ENCODE measurements at regions not wholly inside any gene's neighbourhood (a gene's known extent, or its start where the extent isn't known, plus 50 kb on each side); places are given as distances from the start of the nearest gene placed in this dataset.

DNA sequence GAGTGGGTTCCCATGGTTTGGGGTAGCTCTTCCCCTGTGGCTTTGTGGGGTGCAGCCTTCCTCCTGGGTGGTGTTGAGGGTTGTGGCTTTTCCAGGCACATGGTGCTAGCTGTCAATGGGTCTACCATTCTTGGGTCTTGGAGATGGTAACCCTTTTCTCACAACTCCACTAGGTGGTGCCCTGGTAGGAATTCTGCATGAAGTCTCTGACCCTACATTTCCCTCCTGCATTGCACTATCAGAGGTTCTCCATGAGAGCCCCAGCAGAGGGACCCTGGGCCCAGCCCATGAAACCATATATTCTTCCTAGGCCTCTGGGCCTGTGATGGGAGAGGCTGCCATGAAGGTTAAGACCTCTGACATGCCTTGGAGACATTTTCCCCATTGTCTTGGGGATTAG, 1093.3 kb downstream of the SLC16A7 start:
- TF ChIP-seq, protein P1, sequence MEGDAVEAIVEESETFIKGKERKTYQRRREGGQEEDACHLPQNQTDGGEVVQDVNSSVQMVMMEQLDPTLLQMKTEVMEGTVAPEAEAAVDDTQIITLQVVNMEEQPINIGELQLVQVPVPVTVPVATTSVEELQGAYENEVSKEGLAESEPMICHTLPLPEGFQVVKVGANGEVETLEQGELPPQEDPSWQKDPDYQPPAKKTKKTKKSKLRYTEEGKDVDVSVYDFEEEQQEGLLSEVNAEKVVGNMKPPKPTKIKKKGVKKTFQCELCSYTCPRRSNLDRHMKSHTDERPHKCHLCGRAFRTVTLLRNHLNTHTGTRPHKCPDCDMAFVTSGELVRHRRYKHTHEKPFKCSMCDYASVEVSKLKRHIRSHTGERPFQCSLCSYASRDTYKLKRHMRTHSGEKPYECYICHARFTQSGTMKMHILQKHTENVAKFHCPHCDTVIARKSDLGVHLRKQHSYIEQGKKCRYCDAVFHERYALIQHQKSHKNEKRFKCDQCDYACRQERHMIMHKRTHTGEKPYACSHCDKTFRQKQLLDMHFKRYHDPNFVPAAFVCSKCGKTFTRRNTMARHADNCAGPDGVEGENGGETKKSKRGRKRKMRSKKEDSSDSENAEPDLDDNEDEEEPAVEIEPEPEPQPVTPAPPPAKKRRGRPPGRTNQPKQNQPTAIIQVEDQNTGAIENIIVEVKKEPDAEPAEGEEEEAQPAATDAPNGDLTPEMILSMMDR (IDR thresholded peaks at IDR 0.05; ENCODE audit: insufficient read depth, low read length, poor library complexity, severe bottlenecking), result no peak
- no peak for TF ChIP-seq EZH2phosphoT487 (conservative IDR thresholded peaks at IDR 0.05; ENCODE audit: low read length)
